Hypothalamus (tissue), 51 donors: ENCODE measurements at regions not wholly inside any gene's neighbourhood (a gene's known extent, or its start where the extent isn't known, plus 50 kb on each side); places are given as distances from the start of the nearest gene placed in this dataset.

Source experiments
- DNase-seq, 51 donors: peaks; one replicate each; lab custom pipeline; 2025; lab: John Stamatoyannopoulos, UW

GRCh38 chr1:186559601-186560116 lies 98.7 kb upstream of the PDC start:
- no peak for DNase-seq

- DNase-seq: no peak
These were observed 96.3 kb upstream of the PDC start for GRCh38 chr1:186557147-186557777.

GRCh38 chr1:186550832-186551231 lies 89.9 kb upstream of the PDC start:
- DNase-seq: no peak

- DNase-seq: no peak
These were observed 80.1 kb upstream of the PDC start for GRCh38 chr1:186541003-186541402.

GRCh38 chr1:186540521-186540920 lies 79.6 kb upstream of the PDC start:
- DNase-seq: no peak

- no peak for DNase-seq
These were observed 75.5 kb upstream of the PDC start for GRCh38 chr1:186536273-186536890.

GRCh38 chr1:186535388-186536133 lies 74.6 kb upstream of the PDC start:
- DNase-seq: peak in 1 of 51 donors; percentile 26

GRCh38 chr1:186534401-186534800 lies 73.5 kb upstream of the PDC start:
- DNase-seq: no peak

GRCh38 chr1:186532466-186532865 lies 71.6 kb upstream of the PDC start:
- DNase-seq: no peak

GRCh38 chr1:186531561-186532165 lies 70.7 kb upstream of the PDC start:
- no peak for DNase-seq

- DNase-seq: no peak
These were observed 69.2 kb upstream of the PDC start for GRCh38 chr1:186530109-186530508.

- DNase-seq: no peak
These were observed 59.1 kb upstream of the PDC start for GRCh38 chr1:186519982-186520381.

GRCh38 chr1:186518822-186519381 lies 58.0 kb upstream of the PDC start:
- DNase-seq: no peak

GRCh38 chr1:186518395-186518794 lies 57.5 kb upstream of the PDC start:
- no peak for DNase-seq

GRCh38 chr1:186514367-186514766 lies 53.5 kb upstream of the PDC start:
- no peak for DNase-seq

- no peak for DNase-seq
These were observed 52.6 kb upstream of the PDC start for GRCh38 chr1:186513526-186513925.

GRCh38 chr1:186512698-186513457 lies 52.0 kb upstream of the PDC start:
- no peak for DNase-seq

GRCh38 chr1:186511761-186512637 lies 51.1 kb upstream of the PDC start:
- DNase-seq: no peak
